ENCODE measurements at regions not wholly inside any gene's neighbourhood (a gene's known extent, or its start where the extent isn't known, plus 50 kb on each side); places are given as distances from the start of the nearest gene placed in this dataset.
"Not testable (repeated sequence)": the region's sequence is repeated elsewhere in the genome, so short reads cannot be mapped to it uniquely, and the experiment has no call there.

GRCh38 chr1:191525944-191526343 is 632.3 kb upstream of the RGS18 start:
- not testable (repeated sequence) for TF ChIP-seq CTCF (conservative IDR thresholded peaks at IDR 0.05 in 1 of 2, IDR thresholded peaks at IDR 0.05 in 1 of 2; ENCODE audit: low read depth in 1 of 2, low read length in 2 of 2); EZH2 (IDR thresholded peaks at IDR 0.05; ENCODE audit: low read length, missing control alignments)

All from fibroblast of lung (primary cell).